NCI-H187 (cell line): ENCODE measurements at regions not wholly inside any gene's neighbourhood (a gene's known extent, or its start where the extent isn't known, plus 50 kb on each side); places are given as distances from the start of the nearest gene placed in this dataset.
"Not testable (repeated sequence)": the region's sequence is repeated elsewhere in the genome, so short reads cannot be mapped to it uniquely, and the experiment has no call there.

ENCODE experiments used
- DNase-seq, 2 experiments: peaks; one replicate each; lab custom pipeline; 2025; lab: John Stamatoyannopoulos, UW

DNA sequence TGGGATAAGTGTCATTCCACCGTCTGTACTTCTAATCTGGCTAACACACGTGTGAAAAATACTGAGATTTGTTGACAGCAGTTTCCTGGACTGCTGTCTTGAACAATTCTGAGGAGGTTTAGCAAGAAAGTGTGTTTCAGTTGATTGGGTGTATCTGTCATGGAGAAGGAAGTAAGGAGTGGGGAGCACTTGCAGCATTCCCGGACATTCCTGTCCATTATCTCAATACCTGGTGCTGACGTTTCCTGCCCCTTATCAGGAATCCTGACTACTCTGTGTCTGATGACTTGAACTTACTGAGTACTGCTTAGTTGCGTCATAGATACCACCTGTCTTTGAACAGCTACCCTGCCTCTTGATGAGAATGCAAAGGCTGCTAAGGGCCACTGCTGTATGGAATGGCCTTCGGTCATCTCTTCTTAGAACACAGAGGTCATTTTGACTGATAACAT lies 72.0 kb upstream of the VKORC1L1 start:
- no peak for DNase-seq

DNA sequence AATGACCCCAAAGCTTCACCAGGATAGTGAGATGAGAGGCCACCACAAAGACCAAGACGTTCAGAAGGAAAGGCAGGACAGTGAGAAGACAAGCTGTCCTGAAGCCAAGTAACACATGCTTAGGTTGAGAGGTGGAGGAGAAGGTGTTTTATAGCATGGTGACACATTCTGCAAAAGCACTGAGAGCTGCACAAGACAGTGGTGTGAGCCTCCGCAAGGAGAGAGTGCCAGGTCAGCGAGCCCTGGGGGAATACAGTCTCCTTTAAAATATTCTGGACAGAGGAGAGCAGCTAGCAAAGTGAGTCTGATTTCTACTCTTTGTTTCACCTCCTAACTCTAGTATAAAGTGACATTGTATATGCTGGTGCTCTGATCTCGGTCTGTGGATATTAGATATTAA lies 68.0 kb upstream of the VKORC1L1 start:
- no peak for DNase-seq

DNA sequence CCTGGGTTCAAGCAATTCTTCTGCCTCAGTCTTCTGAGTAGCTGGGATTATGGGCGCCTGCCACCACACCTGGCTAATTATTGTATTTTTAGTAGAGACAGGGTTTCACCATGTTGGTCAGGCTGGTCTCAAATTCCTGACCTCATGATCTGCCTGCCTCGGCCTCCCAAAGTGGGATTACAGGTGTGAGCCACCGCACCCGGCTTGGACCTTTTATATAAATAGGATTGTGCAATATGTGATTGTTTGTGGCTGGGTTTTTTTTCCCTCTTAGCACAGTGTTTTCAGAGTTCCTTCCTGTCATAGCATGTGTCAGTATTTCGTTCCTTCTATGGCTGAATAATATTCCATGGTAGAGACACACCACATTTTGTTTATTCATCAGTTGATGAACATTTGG lies 65.8 kb upstream of the VKORC1L1 start:
- DNase-seq = not testable (repeated sequence)

DNA sequence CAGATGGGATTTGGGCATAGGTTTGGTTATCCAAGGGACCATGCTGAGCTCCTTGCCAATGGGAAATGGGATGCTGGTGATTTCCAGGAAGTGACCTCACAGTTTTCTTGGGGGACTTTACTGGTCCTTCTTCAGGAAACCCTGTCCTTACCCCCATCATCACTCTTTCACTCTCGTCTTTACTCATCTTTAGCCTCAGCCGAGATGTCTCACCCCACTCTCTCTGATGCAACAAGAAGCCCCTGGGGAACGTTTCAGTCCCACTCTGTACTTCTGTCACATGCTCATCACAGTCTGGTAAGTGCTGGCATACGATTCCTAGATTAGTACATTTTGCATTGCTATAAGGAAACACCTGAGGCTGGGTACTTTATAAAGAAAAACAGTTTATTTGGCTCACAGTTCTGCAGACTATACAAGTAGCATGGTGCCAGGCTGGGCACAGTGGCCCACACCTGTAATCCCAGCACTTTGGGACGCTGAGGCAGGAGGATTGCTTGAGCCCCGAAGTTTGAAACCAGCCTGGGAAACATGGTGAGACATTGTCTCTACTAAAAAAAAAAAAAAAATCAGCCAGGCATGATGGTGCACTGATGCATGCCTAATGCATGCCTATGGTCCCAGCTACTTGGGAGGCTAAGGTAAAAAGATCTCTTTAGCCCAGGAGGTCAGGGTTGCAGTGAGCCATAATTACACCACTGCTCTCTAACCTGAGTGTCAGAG lies 63.5 kb upstream of the VKORC1L1 start:
- DNase-seq = no peak

DNA sequence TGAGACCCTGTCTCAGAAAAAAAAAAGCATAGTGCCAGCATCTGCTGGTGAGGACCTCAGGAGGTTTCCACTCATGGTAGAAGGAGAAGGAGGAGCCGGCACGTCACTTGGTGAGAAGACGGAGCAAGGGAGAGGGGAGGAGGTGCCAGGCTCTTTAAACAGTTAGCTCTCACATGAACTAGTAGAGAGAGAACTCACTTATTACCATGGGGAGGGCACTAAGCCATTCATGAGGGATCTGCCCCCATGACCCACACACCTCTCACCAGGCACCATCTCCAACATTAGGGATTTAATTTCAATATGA lies 62.9 kb upstream of the VKORC1L1 start:
- no peak for DNase-seq

DNA sequence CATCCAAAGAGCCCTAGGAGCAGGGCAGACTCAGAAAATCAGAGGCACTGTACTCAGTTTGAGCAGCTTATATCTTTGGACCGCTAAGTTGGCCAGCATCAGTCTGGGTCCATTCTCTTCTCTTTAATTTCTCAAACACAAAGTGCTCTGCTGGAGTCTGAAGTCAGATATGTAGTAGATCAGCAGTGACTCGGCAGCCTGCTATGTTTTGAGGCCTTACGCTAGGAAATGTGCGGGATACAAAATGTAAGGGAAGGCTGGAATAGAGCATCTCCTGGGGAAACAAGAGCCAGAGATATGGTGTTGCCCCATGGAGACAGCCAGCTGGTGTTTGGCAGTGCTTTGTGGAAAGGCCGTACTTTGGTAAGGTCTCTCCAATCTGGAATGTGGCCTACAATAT lies 60.6 kb upstream of the VKORC1L1 start:
- no peak for DNase-seq

DNA sequence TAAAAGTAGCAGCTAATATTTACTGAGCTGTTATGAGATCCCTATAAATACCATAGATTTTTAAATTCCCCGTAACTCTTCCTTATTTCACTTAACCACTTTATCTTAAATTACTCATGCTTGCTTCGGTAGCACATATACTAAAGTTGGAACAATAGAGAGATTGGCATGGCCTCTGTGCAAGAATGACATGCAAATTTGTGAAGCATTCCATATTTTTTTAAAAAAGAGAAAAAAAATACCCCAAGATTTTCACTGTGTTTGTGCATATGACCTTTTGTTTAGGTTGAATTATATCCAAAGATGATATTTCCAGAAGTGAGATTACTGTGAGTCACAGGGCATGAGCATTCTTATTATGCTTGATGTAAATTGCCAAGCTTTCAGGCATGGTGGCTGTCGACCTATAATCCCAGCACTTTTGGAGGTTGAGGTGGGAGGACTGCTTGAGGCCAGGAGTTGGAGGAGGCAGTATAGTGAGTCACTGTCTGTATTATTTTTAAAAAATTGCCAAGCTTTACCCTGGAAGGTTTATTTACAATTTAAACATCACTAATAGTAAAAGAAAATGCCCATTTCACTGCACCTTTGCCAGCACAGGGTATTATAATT lies 58.2 kb upstream of the VKORC1L1 start:
- not testable (repeated sequence) for DNase-seq

DNA sequence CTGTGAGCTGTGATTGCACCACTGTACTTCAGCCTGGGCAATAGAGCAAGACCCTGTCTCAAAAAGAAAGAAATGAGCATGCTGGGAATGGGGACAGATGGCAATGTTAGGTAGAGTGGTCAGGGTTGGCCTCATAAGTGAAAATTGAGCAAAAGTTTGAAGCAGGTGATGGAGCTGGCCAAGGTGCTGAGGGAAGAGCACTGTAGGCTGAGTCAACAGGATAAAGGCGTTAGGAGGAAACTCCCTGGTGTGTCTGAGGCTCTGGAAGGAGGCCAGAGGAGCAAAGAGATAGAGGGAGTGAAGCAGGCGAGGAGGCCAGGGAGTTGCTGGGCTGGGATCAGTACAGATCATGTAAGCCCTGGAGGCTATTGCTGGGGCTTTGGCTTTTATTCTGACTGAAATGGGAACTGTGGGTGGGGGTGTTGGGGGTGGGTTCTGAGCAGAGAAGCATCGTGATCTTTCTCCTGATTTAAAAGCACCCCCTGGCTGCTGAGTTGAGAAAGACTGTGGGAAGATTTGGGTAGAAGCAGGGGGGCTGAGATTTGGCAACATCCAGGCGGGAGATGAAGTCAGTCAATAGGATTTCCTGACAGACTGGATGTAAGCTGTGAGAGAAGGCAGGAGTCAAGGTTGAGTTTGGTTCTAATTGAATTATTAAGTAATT lies 52.5 kb upstream of the VKORC1L1 start:
- no peak for DNase-seq
